ENCODE measurements at regions not wholly inside any gene's neighbourhood (a gene's known extent, or its start where the extent isn't known, plus 50 kb on each side); places are given as distances from the start of the nearest gene placed in this dataset.
"Not testable (repeated sequence)": the region's sequence is repeated elsewhere in the genome, so short reads cannot be mapped to it uniquely, and the experiment has no call there.

DNA sequence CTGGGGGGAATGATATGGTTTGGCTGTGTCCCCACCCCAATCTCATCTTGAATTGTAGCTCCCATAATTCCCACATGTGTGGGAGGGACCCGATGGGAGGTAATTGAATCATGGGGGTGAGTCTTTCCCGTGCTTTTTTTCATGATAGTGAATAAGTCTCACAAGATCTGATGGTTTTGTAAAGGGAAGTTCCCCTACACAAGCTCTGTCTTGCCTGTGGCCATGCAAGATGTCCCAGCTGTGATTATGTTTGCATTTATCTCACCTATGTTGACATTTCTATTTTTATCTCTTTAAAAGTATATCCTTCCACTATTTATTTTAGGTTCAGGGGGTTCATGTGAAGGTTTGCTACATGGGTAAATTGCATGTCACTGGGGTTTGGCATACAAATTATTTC is 323.9 kb upstream of the GLI3 start:
- Histone ChIP-seq H3K79me2 (ENCODE audit: insufficient read depth, low read length) (no peaks in the 10 kb centered on the region), H2AFZ (ENCODE audit: low read depth, low read length) (no peak overlapping the region), H3K4me1 (ENCODE audit: insufficient read depth, low read length) (no peaks in the 10 kb centered on the region), H4K20me1 (ENCODE audit: insufficient read depth, low read length) (no peaks in the 10 kb centered on the region), H3K9ac (ENCODE audit: low read depth, low read length) (no peak overlapping the region), H3K36me3 (ENCODE audit: insufficient read depth, low read length) (no peaks in the 10 kb centered on the region), H3K4me2 (ENCODE audit: insufficient read depth, low read length) (no peak overlapping the region), H3K27me3 (ENCODE audit: insufficient read depth, low read length, poor library complexity) (no peaks in the 10 kb centered on the region), H3K4me3 (ENCODE audit: low read depth in 1 of 2, low read length in 2 of 2) (no peak overlapping the region), H3K27ac (ENCODE audit: low read length) (no peak overlapping the region), H3K9me3 (ENCODE audit: insufficient read depth, low read length, severe bottlenecking) (no peaks in the 10 kb centered on the region)
- ATAC-seq (ENCODE audit: insufficient read depth, low read depth) (no peak), DNase-seq (no peak)
- TF ChIP-seq, protein P1, sequence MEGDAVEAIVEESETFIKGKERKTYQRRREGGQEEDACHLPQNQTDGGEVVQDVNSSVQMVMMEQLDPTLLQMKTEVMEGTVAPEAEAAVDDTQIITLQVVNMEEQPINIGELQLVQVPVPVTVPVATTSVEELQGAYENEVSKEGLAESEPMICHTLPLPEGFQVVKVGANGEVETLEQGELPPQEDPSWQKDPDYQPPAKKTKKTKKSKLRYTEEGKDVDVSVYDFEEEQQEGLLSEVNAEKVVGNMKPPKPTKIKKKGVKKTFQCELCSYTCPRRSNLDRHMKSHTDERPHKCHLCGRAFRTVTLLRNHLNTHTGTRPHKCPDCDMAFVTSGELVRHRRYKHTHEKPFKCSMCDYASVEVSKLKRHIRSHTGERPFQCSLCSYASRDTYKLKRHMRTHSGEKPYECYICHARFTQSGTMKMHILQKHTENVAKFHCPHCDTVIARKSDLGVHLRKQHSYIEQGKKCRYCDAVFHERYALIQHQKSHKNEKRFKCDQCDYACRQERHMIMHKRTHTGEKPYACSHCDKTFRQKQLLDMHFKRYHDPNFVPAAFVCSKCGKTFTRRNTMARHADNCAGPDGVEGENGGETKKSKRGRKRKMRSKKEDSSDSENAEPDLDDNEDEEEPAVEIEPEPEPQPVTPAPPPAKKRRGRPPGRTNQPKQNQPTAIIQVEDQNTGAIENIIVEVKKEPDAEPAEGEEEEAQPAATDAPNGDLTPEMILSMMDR (IDR thresholded peaks at IDR 0.05; ENCODE audit: borderline replicate concordance, extremely low read depth, low read length, poor library complexity, severe bottlenecking): no peak
- no peak for TF ChIP-seq EZH2 (IDR thresholded peaks at IDR 0.05; ENCODE audit: borderline replicate concordance, low read depth, low read length, severe bottlenecking)

DNA sequence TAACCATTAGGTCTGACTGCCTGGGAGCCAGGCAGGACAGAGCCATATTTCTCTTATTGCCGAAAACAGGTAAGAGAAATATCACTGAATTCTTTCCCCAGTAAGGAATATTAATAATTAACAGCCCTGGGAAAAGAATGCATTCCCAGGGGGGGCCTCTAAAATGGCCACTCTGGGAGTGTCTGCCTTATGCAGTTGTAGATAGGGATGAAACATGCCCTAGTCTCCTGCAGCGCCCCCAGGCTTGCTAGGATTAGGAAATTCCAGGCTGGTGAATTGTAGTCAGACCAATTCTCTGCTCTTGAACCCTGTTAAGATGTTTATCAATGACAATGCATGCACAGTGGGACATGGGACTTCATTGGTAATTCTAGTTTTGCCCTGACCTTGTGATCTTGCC is 317.9 kb upstream of the GLI3 start:
- not testable (repeated sequence) for H3K9me3 ChIP-seq (ENCODE audit: insufficient read depth, low read length, severe bottlenecking); H3K27me3 ChIP-seq (ENCODE audit: insufficient read depth, low read length, poor library complexity); H3K4me2 ChIP-seq (ENCODE audit: insufficient read depth, low read length); ATAC-seq (ENCODE audit: insufficient read depth, low read depth); H2AFZ ChIP-seq (ENCODE audit: low read depth, low read length); H3K36me3 ChIP-seq (ENCODE audit: insufficient read depth, low read length); DNase-seq; H4K20me1 ChIP-seq (ENCODE audit: insufficient read depth, low read length); H3K9ac ChIP-seq (ENCODE audit: low read depth, low read length); H3K4me1 ChIP-seq (ENCODE audit: insufficient read depth, low read length); H3K4me3 ChIP-seq (ENCODE audit: low read depth in 1 of 2, low read length in 2 of 2); H3K27ac ChIP-seq (ENCODE audit: low read length); H3K79me2 ChIP-seq (ENCODE audit: insufficient read depth, low read length)

DNA sequence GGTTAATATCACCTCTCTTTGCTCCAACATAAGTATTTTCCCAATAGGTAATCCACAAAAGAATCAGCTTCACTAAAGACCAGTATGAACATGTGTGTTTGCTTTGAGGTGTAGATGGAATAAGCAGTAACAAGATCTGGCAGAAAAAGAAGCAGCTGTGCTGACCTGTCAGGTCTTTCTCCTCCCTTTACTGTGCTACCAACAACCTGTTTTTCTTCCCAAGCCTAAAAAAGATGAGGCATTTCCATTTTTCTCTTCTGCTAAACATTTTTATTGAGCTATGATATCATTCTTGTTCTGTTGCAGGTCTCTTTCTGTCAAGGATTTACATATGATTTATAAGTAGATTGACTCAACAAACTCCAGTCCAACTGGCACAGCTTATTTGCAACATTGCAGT is 315.2 kb upstream of the GLI3 start:
- H2AFZ ChIP-seq (ENCODE audit: low read depth, low read length): no peak overlapping the region
- no peaks in the 10 kb centered on the region for H3K27me3 ChIP-seq (ENCODE audit: insufficient read depth, low read length, poor library complexity)
- H3K27ac ChIP-seq (ENCODE audit: low read length): no peak overlapping the region
- no peaks in the 10 kb centered on the region for H3K79me2 ChIP-seq (ENCODE audit: insufficient read depth, low read length)
- no peak overlapping the region for H3K4me2 ChIP-seq (ENCODE audit: insufficient read depth, low read length)
- no peaks in the 10 kb centered on the region for H4K20me1 ChIP-seq (ENCODE audit: insufficient read depth, low read length)
- H3K4me3 ChIP-seq (ENCODE audit: low read depth in 1 of 2, low read length in 2 of 2): no peak overlapping the region
- no peak for TF ChIP-seq EZH2 (IDR thresholded peaks at IDR 0.05; ENCODE audit: borderline replicate concordance, low read depth, low read length, severe bottlenecking)
- TF ChIP-seq, protein P1 (IDR thresholded peaks at IDR 0.05; ENCODE audit: borderline replicate concordance, extremely low read depth, low read length, poor library complexity, severe bottlenecking): no peak
- no peaks in the 10 kb centered on the region for H3K36me3 ChIP-seq (ENCODE audit: insufficient read depth, low read length)
- no peak for DNase-seq
- peaks cover 9% of the 10 kb centered on the region for H3K9me3 ChIP-seq (ENCODE audit: insufficient read depth, low read length, severe bottlenecking)
- H3K9ac ChIP-seq (ENCODE audit: low read depth, low read length): no peak overlapping the region
- no peaks in the 10 kb centered on the region for H3K4me1 ChIP-seq (ENCODE audit: insufficient read depth, low read length)
- no peak for ATAC-seq (ENCODE audit: insufficient read depth, low read depth)

DNA sequence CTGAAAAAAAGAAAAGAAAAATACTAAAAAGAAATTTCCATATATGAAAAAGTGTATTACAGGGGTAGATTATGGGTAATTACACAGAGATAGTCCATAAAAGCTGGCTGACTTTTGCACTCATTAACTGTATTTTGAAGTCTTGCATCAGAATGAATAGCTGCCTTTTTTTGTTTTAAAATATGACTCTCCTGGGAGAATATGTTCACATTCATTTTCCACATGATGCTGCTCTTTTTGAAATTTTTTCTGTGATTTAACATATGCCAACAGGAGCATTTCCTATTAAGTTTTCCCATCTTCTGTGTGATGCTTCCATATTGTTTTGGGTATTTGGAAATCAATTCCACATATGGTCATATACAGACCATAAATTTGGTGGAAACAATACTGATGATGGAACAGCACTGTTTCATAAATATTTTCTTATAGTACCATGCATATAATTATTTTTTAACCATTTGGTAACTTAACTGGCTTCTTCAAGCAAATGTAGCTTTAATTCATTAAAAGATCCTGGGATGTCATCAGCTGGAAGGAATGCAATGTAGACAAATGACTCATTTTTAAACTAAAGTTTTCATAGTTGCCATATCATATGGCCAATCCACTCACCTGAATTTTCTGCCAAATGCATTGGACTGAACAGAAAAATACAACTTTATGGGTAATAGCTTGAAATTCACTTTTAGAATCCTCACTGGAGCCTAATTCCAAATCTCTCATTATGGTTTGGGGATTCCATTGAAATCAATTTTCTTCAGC is 313.9 kb upstream of the GLI3 start:
- H3K4me1 ChIP-seq (ENCODE audit: insufficient read depth, low read length): no peaks in the 10 kb centered on the region
- H3K36me3 ChIP-seq (ENCODE audit: insufficient read depth, low read length): no peaks in the 10 kb centered on the region
- no peak overlapping the region for H3K9ac ChIP-seq (ENCODE audit: low read depth, low read length)
- H3K27ac ChIP-seq (ENCODE audit: low read length): no peak overlapping the region
- ATAC-seq (ENCODE audit: insufficient read depth, low read depth) (no peak), DNase-seq (no peak)
- no peaks in the 10 kb centered on the region for H4K20me1 ChIP-seq (ENCODE audit: insufficient read depth, low read length)
- no peak for TF ChIP-seq EZH2 (IDR thresholded peaks at IDR 0.05; ENCODE audit: borderline replicate concordance, low read depth, low read length, severe bottlenecking)
- TF ChIP-seq, protein P1 (IDR thresholded peaks at IDR 0.05; ENCODE audit: borderline replicate concordance, extremely low read depth, low read length, poor library complexity, severe bottlenecking): no peak
- H3K9me3 ChIP-seq (ENCODE audit: insufficient read depth, low read length, severe bottlenecking): peaks cover 14% of the 10 kb centered on the region
- H3K27me3 ChIP-seq (ENCODE audit: insufficient read depth, low read length, poor library complexity): no peaks in the 10 kb centered on the region
- no peak overlapping the region for H3K4me3 ChIP-seq (ENCODE audit: low read depth in 1 of 2, low read length in 2 of 2)
- H3K79me2 ChIP-seq (ENCODE audit: insufficient read depth, low read length): no peaks in the 10 kb centered on the region
- H3K4me2 ChIP-seq (ENCODE audit: insufficient read depth, low read length): no peak overlapping the region
- H2AFZ ChIP-seq (ENCODE audit: low read depth, low read length): no peak overlapping the region

All from DND-41 (cell line).